ENCODE measurements at regions not wholly inside any gene's neighbourhood (a gene's known extent, or its start where the extent isn't known, plus 50 kb on each side); places are given as distances from the start of the nearest gene placed in this dataset.

DNA sequence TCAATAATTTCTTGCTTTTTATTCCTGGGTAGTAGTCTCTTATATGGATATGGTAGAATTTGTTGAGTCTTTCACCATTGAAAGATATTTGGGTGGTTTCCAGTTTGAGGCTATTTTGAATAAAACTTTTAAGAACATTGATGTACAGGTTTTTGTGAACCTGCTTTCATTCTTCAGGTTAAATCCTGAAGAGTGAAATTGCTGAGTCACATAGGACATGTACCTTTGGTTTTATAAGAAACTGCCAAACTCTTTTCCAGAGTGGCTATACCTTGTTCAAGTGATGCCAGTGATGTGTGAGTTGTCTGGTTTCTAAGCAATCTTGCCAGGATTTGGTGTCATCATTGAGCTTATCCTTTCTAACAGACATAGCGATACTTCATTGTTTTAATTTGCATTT lies 184.6 kb upstream of the PZP start:
- H3K4me3 ChIP-seq = no peak overlapping the region
- ATAC-seq (ENCODE audit: insufficient number of reproducible peaks, low FRiP score, low read depth) (no peak), DNase-seq (ENCODE audit: low spot score) (no peak)
- TF ChIP-seq, protein P1, sequence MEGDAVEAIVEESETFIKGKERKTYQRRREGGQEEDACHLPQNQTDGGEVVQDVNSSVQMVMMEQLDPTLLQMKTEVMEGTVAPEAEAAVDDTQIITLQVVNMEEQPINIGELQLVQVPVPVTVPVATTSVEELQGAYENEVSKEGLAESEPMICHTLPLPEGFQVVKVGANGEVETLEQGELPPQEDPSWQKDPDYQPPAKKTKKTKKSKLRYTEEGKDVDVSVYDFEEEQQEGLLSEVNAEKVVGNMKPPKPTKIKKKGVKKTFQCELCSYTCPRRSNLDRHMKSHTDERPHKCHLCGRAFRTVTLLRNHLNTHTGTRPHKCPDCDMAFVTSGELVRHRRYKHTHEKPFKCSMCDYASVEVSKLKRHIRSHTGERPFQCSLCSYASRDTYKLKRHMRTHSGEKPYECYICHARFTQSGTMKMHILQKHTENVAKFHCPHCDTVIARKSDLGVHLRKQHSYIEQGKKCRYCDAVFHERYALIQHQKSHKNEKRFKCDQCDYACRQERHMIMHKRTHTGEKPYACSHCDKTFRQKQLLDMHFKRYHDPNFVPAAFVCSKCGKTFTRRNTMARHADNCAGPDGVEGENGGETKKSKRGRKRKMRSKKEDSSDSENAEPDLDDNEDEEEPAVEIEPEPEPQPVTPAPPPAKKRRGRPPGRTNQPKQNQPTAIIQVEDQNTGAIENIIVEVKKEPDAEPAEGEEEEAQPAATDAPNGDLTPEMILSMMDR (IDR thresholded peaks at IDR 0.05) = no peak
- H3K27ac ChIP-seq = no peak overlapping the region
- no peaks in the 10 kb centered on the region for H3K9me3 ChIP-seq
- no peaks in the 10 kb centered on the region for H3K4me1 ChIP-seq (ENCODE audit: control insufficient read depth in 1 of 2, low read depth in 2 of 2)
- no peaks in the 10 kb centered on the region for H3K36me3 ChIP-seq
- H3K27me3 ChIP-seq (replicated peaks; ENCODE audit: insufficient read depth) = no peaks in the 10 kb centered on the region

DNA sequence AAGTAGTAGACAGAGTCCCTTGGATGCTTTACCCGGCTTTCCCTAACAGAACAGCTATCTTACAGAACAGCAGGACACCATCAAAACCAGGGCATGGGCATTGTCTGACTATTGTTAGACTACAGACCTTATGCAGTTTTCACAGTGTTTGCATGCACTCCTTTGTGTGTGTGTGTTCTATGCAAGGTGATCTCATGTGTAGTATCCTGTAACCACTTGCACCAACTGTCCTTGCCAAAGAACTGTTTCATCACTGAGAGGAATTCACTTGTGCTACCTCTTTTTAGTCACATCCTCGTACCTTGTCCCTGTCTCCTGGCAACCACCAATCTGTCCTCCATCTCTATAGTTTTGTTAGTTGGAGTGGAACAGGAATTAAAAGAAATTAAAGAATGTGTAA lies 183.6 kb upstream of the PZP start:
- TF ChIP-seq, protein P1 (IDR thresholded peaks at IDR 0.05) = no peak
- ATAC-seq (ENCODE audit: insufficient number of reproducible peaks, low FRiP score, low read depth) = no peak
- H3K27me3 ChIP-seq (replicated peaks; ENCODE audit: insufficient read depth) = no peaks in the 10 kb centered on the region
- no peaks in the 10 kb centered on the region for H3K9me3 ChIP-seq
- no peaks in the 10 kb centered on the region for H3K36me3 ChIP-seq
- no peaks in the 10 kb centered on the region for H3K4me1 ChIP-seq (ENCODE audit: control insufficient read depth in 1 of 2, low read depth in 2 of 2)
- no peak overlapping the region for H3K4me3 ChIP-seq
- no peak for DNase-seq (ENCODE audit: low spot score)
- H3K27ac ChIP-seq = no peak overlapping the region

DNA sequence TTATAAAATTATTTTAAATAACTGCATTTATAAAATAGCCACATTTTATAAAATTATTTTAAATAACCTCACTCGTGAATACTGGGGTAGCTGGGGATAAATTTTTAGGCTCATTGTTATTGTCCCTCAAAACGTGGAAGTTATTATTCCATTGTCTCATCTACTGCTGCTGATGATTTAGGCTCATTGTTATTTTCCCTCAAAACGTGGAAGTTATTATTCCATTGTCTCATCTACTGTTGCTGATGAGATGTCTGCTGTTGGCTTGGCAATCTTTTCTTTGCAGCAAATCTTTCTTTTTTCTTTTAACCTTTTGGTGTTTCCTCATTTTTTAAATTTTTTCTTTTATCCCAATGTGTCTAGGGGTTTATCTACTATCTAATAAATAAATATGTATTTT lies 182.6 kb upstream of the PZP start:
- Histone ChIP-seq H3K27ac (no peak overlapping the region), H3K36me3 (no peaks in the 10 kb centered on the region), H3K9me3 (no peaks in the 10 kb centered on the region), H3K4me1 (ENCODE audit: control insufficient read depth in 1 of 2, low read depth in 2 of 2) (no peaks in the 10 kb centered on the region), H3K4me3 (no peak overlapping the region), H3K27me3 (replicated peaks; ENCODE audit: insufficient read depth) (no peaks in the 10 kb centered on the region)
- ATAC-seq (ENCODE audit: insufficient number of reproducible peaks, low FRiP score, low read depth) = no peak
- no peak for DNase-seq (ENCODE audit: low spot score)
- TF ChIP-seq, protein P1 (IDR thresholded peaks at IDR 0.05) = no peak

DNA sequence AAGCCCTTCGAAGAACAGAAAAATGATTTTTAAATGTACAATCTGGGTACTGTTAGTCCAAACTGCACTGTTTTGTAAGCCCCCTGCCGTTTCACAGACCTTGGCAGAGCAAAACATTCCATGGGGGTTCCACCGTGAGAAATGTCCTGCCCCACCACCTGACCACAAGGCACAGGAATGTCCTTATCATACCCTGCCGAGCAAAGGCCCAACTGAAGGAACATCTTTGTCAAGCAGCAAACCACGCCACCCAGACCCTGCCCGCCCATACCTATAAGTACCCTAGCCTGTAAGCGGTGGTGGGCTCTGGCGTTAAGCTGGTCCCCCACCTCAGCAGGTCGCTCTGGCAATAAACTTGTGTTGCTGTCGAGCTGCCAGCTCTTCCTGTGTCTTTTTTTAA lies 181.6 kb upstream of the PZP start:
- DNase-seq (ENCODE audit: low spot score) (no peak), ATAC-seq (ENCODE audit: insufficient number of reproducible peaks, low FRiP score, low read depth) (no peak)
- Histone ChIP-seq H3K36me3 (no peaks in the 10 kb centered on the region), H3K4me1 (ENCODE audit: control insufficient read depth in 1 of 2, low read depth in 2 of 2) (no peaks in the 10 kb centered on the region), H3K4me3 (no peak overlapping the region), H3K9me3 (no peaks in the 10 kb centered on the region), H3K27me3 (replicated peaks; ENCODE audit: insufficient read depth) (no peaks in the 10 kb centered on the region), H3K27ac (no peak overlapping the region)
- TF ChIP-seq, protein P1 (IDR thresholded peaks at IDR 0.05) = no peak

DNA sequence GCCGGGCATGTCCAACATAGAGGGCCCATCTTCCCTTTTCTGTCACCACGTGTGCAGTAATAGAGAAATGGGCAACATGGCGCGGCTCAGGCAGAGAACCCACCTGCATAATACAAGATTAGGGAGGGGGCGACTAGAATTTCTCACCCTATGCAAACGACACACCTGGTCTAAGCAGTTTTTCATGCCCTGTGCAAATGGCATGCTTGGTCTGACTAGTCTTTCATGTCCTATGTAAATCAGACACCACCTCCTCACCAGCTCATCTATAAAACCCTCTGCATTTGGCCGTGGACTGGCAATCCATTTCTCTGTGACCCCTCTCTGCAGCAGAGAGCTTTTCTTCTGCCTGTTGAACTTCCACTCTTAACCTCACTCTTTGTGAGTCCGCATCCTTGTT lies 180.2 kb upstream of the PZP start:
- ATAC-seq (ENCODE audit: insufficient number of reproducible peaks, low FRiP score, low read depth) = no peak

More for the DNA sequence above, 180.2 kb upstream of the PZP start:
- Histone ChIP-seq H3K9me3 (no peaks in the 10 kb centered on the region), H3K27ac (no peak overlapping the region), H3K27me3 (replicated peaks; ENCODE audit: insufficient read depth) (no peaks in the 10 kb centered on the region), H3K4me3 (no peak overlapping the region), H3K36me3 (no peaks in the 10 kb centered on the region), H3K4me1 (ENCODE audit: control insufficient read depth in 1 of 2, low read depth in 2 of 2) (no peaks in the 10 kb centered on the region)
- TF ChIP-seq, protein P1 (IDR thresholded peaks at IDR 0.05) = no peak
- DNase-seq (ENCODE audit: low spot score) = no peak
